ENCODE measurements at regions not wholly inside any gene's neighbourhood (a gene's known extent, or its start where the extent isn't known, plus 50 kb on each side); places are given as distances from the start of the nearest gene placed in this dataset.
A peak's percentile ranks its signal among the peaks of the same experiment; 100 is the strongest.

GRCh38 chr11:119513131-119513805 is 90.3 kb upstream of the THY1 start:
- Histone ChIP-seq H3K9me3 (ENCODE audit: severe bottlenecking) (no peaks in the 10 kb centered on the region), H3K4me1 (ENCODE audit: insufficient read depth, poor library complexity, severe bottlenecking) (no peaks in the 10 kb centered on the region), H3K27ac (ENCODE audit: poor library complexity, severe bottlenecking) (no peak overlapping the region), H3K27me3 (ENCODE audit: insufficient read depth, poor library complexity, severe bottlenecking) (peaks cover 19% of the 10 kb centered on the region), H3K4me3 (ENCODE audit: severe bottlenecking) (no peak overlapping the region), H3K36me3 (ENCODE audit: low read depth) (no peaks in the 10 kb centered on the region)
- TF ChIP-seq CTCF (IDR thresholded peaks at IDR 0.05; ENCODE audit: poor library complexity, severe bottlenecking): no peak
- ATAC-seq (ENCODE audit: low read depth) (no peak), DNase-seq (ENCODE audit: low spot score) (no peak)

GRCh38 chr11:119512369-119512768 is 89.4 kb upstream of the THY1 start:
- Histone ChIP-seq H3K4me1 (ENCODE audit: insufficient read depth, poor library complexity, severe bottlenecking) (no peaks in the 10 kb centered on the region), H3K36me3 (ENCODE audit: low read depth) (no peaks in the 10 kb centered on the region), H3K9me3 (ENCODE audit: severe bottlenecking) (no peaks in the 10 kb centered on the region), H3K4me3 (ENCODE audit: severe bottlenecking) (no peak overlapping the region), H3K27me3 (ENCODE audit: insufficient read depth, poor library complexity, severe bottlenecking) (peaks cover 18% of the 10 kb centered on the region), H3K27ac (ENCODE audit: poor library complexity, severe bottlenecking) (no peak overlapping the region)
- DNase-seq (ENCODE audit: low spot score): no peak
- ATAC-seq (ENCODE audit: low read depth): no peak
- TF ChIP-seq CTCF (IDR thresholded peaks at IDR 0.05; ENCODE audit: poor library complexity, severe bottlenecking): no peak

GRCh38 chr11:119511614-119512306 is 88.8 kb upstream of the THY1 start:
- Histone ChIP-seq H3K36me3 (ENCODE audit: low read depth) (no peaks in the 10 kb centered on the region), H3K9me3 (ENCODE audit: severe bottlenecking) (no peaks in the 10 kb centered on the region), H3K4me1 (ENCODE audit: insufficient read depth, poor library complexity, severe bottlenecking) (no peaks in the 10 kb centered on the region), H3K4me3 (ENCODE audit: severe bottlenecking) (no peak overlapping the region), H3K27me3 (ENCODE audit: insufficient read depth, poor library complexity, severe bottlenecking) (peaks cover 15% of the 10 kb centered on the region), H3K27ac (ENCODE audit: poor library complexity, severe bottlenecking) (no peak overlapping the region)
- DNase-seq (ENCODE audit: low spot score) (no peak), ATAC-seq (ENCODE audit: low read depth) (no peak)
- no peak for TF ChIP-seq CTCF (IDR thresholded peaks at IDR 0.05; ENCODE audit: poor library complexity, severe bottlenecking)

- Histone ChIP-seq H3K27me3 (ENCODE audit: insufficient read depth, poor library complexity, severe bottlenecking) (peaks cover 10% of the 10 kb centered on the region), H3K36me3 (ENCODE audit: low read depth) (no peaks in the 10 kb centered on the region), H3K4me1 (ENCODE audit: insufficient read depth, poor library complexity, severe bottlenecking) (no peaks in the 10 kb centered on the region), H3K4me3 (ENCODE audit: severe bottlenecking) (no peak overlapping the region), H3K27ac (ENCODE audit: poor library complexity, severe bottlenecking) (no peak overlapping the region), H3K9me3 (ENCODE audit: severe bottlenecking) (no peaks in the 10 kb centered on the region)
- TF ChIP-seq CTCF (IDR thresholded peaks at IDR 0.05; ENCODE audit: poor library complexity, severe bottlenecking): no peak
- ATAC-seq (ENCODE audit: low read depth) (peak; percentile 62), DNase-seq (ENCODE audit: low spot score) (no peak)
These were observed 87.0 kb upstream of the THY1 start for GRCh38 chr11:119509969-119510401.
